HEK293 (cell line): ENCODE measurements at regions not wholly inside any gene's neighbourhood (a gene's known extent, or its start where the extent isn't known, plus 50 kb on each side); places are given as distances from the start of the nearest gene placed in this dataset.

ENCODE experiments used
- CTCF ChIA-PET: fragments of 350-600 bp; formaldehyde crosslinking; extraction: SDS; loops from one replicate; lab custom pipeline; 2021; ENCODE audit warnings: antibody characterized with exemption; lab: Yijun Ruan, JAX
- POLR2A ChIA-PET: fragments of 300-600 bp; formaldehyde crosslinking; extraction: SDS; loops from one replicate; lab custom pipeline; 2020; ENCODE audit warnings: antibody characterized with exemption, inconsistent platforms; lab: Yijun Ruan, JAX
- H3K27ac ChIP-seq: fragments of 200-500 bp; sonication (Bioruptor generic); 2 replicates; pipeline ENCODE4 v1.5.1; 2014; ENCODE audit warnings: low read depth, low read length, control low read depth, inconsistent platforms; ENCODE audit errors: extremely low read depth
- H3K36me3 ChIP-seq, 2 experiments: fragments of 200-500 bp in 1 of 2; sonication (Bioruptor generic) in 1 of 2; 1 replicate in 1 of 2; 2 replicates in 1 of 2; pipeline ENCODE4 v1.5.1; 2014 to 2017; ENCODE audit warnings: inconsistent platforms in 2 of 2, low read length in 2 of 2; ENCODE audit not compliant: control insufficient read depth in 2 of 2, insufficient read depth in 1 of 2
- H3K4me1 ChIP-seq: fragments of 200-500 bp; sonication (Bioruptor generic); 2 replicates; pipeline ENCODE4 v1.5.1; 2014; ENCODE audit warnings: mild to moderate bottlenecking, low read length, inconsistent platforms; ENCODE audit not compliant: control insufficient read depth, insufficient read depth
- H3K4me3 ChIP-seq: 2 replicates; pipeline ENCODE4 v1.5.1; 2011; ENCODE audit warnings: low read depth, mild to moderate bottlenecking, control low read depth, low read length, moderate library complexity
- H3K9me3 ChIP-seq: fragments of 200-500 bp; sonication (Bioruptor generic); 2 replicates; pipeline ENCODE4 v1.5.1; 2014; ENCODE audit warnings: low read depth, low read length, inconsistent platforms; ENCODE audit not compliant: control insufficient read depth, insufficient read depth
- EGR2 ChIP-seq: fragments of 450-650 bp; formaldehyde crosslinking; IDR thresholded peaks from 2 replicates; pipeline ENCODE4 v1.5.1; 2016; ENCODE audit warnings: low read depth, missing biosample characterization, missing genetic modification characterization
- OVOL3 ChIP-seq: fragments of 450-650 bp; formaldehyde crosslinking; IDR thresholded peaks from 2 replicates; pipeline ENCODE4 v1.5.1; 2016; ENCODE audit warnings: missing biosample characterization, missing genetic modification characterization
- PRDM2 ChIP-seq: fragments of 450-650 bp; formaldehyde crosslinking; IDR thresholded peaks from 2 replicates; pipeline ENCODE4 v1.5.1; 2016; ENCODE audit warnings: missing biosample characterization, missing genetic modification characterization, borderline replicate concordance
- ZBTB11 ChIP-seq: fragments of 450-650 bp; formaldehyde crosslinking; conservative IDR thresholded peaks from 2 replicates; pipeline ENCODE4 v1.5.1; 2016; ENCODE audit warnings: low read depth, missing biosample characterization, missing genetic modification characterization
- ZFHX2 ChIP-seq: fragments of 450-650 bp; formaldehyde crosslinking; conservative IDR thresholded peaks from 2 replicates; pipeline ENCODE4 v1.5.1; 2016; ENCODE audit warnings: missing biosample characterization, missing genetic modification characterization
- ZIC2 ChIP-seq: fragments of 450-650 bp; formaldehyde crosslinking; IDR thresholded peaks from 2 replicates; pipeline ENCODE4 v1.5.1; 2016; ENCODE audit warnings: missing biosample characterization, missing genetic modification characterization
- ZNF140 ChIP-seq: fragments of 450-650 bp; formaldehyde crosslinking; IDR thresholded peaks from 2 replicates; pipeline ENCODE4 v1.5.1; 2016; ENCODE audit warnings: missing biosample characterization, missing genetic modification characterization
- ZNF335 ChIP-seq: fragments of 450-650 bp; formaldehyde crosslinking; conservative IDR thresholded peaks from 2 replicates; pipeline ENCODE4 v1.5.1; 2016; ENCODE audit warnings: missing biosample characterization, missing genetic modification characterization
- ZNF362 ChIP-seq: fragments of 450-650 bp; formaldehyde crosslinking; IDR thresholded peaks from 2 replicates; pipeline ENCODE4 v1.5.1; 2016; ENCODE audit warnings: missing biosample characterization, missing genetic modification characterization
- ZNF558 ChIP-seq: fragments of 450-650 bp; formaldehyde crosslinking; IDR thresholded peaks from 2 replicates; pipeline ENCODE4 v1.5.1; 2016; ENCODE audit warnings: missing biosample characterization, missing genetic modification characterization
- ZNF664 ChIP-seq: fragments of 450-650 bp; formaldehyde crosslinking; IDR thresholded peaks from 2 replicates; pipeline ENCODE4 v1.5.1; 2016; ENCODE audit warnings: missing biosample characterization, missing genetic modification characterization
- ZSCAN16 ChIP-seq: fragments of 450-650 bp; formaldehyde crosslinking; IDR thresholded peaks from 2 replicates; pipeline ENCODE4 v1.5.1; 2016; ENCODE audit warnings: missing biosample characterization, missing genetic modification characterization
- ZSCAN18 ChIP-seq: fragments of 450-650 bp; formaldehyde crosslinking; IDR thresholded peaks from 2 replicates; pipeline ENCODE4 v1.5.1; 2016; ENCODE audit warnings: missing biosample characterization, missing genetic modification characterization

GRCh38 chr6:129947797-129948196 is 70.6 kb upstream of the L3MBTL3 start:
- no peak for TF ChIP-seq PRDM2
- TF ChIP-seq ZBTB11 (tag by site-specific recombination) = no peak
- no peak for TF ChIP-seq ZSCAN16 (tag by site-specific recombination)
- TF ChIP-seq ZNF362 (tag by site-specific recombination) = no peak
- TF ChIP-seq ZNF558 (tag by site-specific recombination) = no peak
- TF ChIP-seq ZFHX2 (tag by site-specific recombination) = peak; percentile 93
- TF ChIP-seq ZSCAN18 (tag by site-specific recombination) = no peak
- TF ChIP-seq ZIC2 = no peak
- peak; percentile 95 for TF ChIP-seq EGR2 (tag by site-specific recombination)
- TF ChIP-seq ZNF335 (tag by site-specific recombination) = no peak
- TF ChIP-seq OVOL3 (tag by site-specific recombination) = no peak
- no peak for TF ChIP-seq ZNF140 (tag by site-specific recombination)
- no peak for TF ChIP-seq ZNF664 (tag by site-specific recombination)
- Histone ChIP-seq H3K9me3 (no peaks in the 10 kb centered on the region), H3K27ac (no peak overlapping the region), H3K36me3 (no peaks in the 10 kb centered on the region), H3K4me1 (no peaks in the 10 kb centered on the region), H3K4me3 (no peak overlapping the region)
- ChIA-PET POLR2A (no interaction called here), CTCF (interaction anchor here (1.3 kb wide), 2 partner anchors 75 to 350 kb away, joined by 3 to 4 read pairs; no protein-coding TSS in a partner anchor)
